Ishikawa (cell line): ENCODE measurements at regions not wholly inside any gene's neighbourhood (a gene's known extent, or its start where the extent isn't known, plus 50 kb on each side); places are given as distances from the start of the nearest gene placed in this dataset.

Experiments used
- CREB1 ChIP-seq: IDR thresholded peaks from 2 replicates; pipeline ENCODE4 v1.6.1; 2012; ENCODE audit warnings: low read depth
- TAF1 ChIP-seq: IDR thresholded peaks from 2 replicates; pipeline ENCODE4 v1.6.1; 2012; ENCODE audit warnings: low read depth, mild to moderate bottlenecking
- TEAD4 ChIP-seq: IDR thresholded peaks from 2 replicates; pipeline ENCODE4 v1.6.1; 2012

GRCh38 chr13:109418111-109418510, 368.3 kb downstream of the IRS2 start:
- TF ChIP-seq CREB1 (no peak), TEAD4 (no peak), TAF1 (no peak)
